Colonic mucosa (tissue), 4 donors: ENCODE measurements at regions not wholly inside any gene's neighbourhood (a gene's known extent, or its start where the extent isn't known, plus 50 kb on each side); places are given as distances from the start of the nearest gene placed in this dataset.

Source experiments
- DNase-seq: peaks from one replicate; pipeline ENCODE4 v3.0.0-alpha.2; 2020
- H3K27ac ChIP-seq: fragments of 200-600 bp; one replicate; pipeline ENCODE4 v1.8.0; 2021
- H3K27me3 ChIP-seq: fragments of 200-600 bp; one replicate; pipeline ENCODE4 v1.8.0; 2021
- H3K36me3 ChIP-seq: fragments of 200-600 bp; one replicate; pipeline ENCODE4 v1.8.0; 2021
- H3K4me1 ChIP-seq: fragments of 200-600 bp; one replicate; pipeline ENCODE4 v1.8.0; 2021; ENCODE audit warnings: mild to moderate bottlenecking
- H3K4me3 ChIP-seq: fragments of 200-600 bp; one replicate; pipeline ENCODE4 v1.8.0; 2021
- H3K9ac ChIP-seq, 2 donors: one replicate each; pipeline ENCODE4 v1.7.0; 2013; ENCODE audit warnings: control low read depth in 2 of 2, low read depth in 2 of 2, low read length in 2 of 2
- H3K9me3 ChIP-seq: fragments of 200-600 bp; one replicate; pipeline ENCODE4 v1.8.0; 2021
- intact Hi-C: fragments of 100-400 bp; cut with DNase I; formaldehyde crosslinking; loops from one replicate; pipeline ENCODE4 v1.14.1; 2022
- TF ChIP-seq, protein P1 (sequence below): fragments of 200-600 bp; IDR thresholded peaks from one replicate; pipeline ENCODE4 v1.8.0; 2022; ENCODE audit warnings: antibody characterized with exemption, mild to moderate bottlenecking
- donor health status: healthy.
- donor health status: DM: no; HTN: no; CAD: no.
- donor health status: DM: no; HTN: no; CAD: no.

GRCh38 chr22:34161431-34162123 is 241.3 kb upstream of the LARGE1 start:
- Histone ChIP-seq H3K4me3 (no peak overlapping the region), H3K9ac (no peak overlapping the region), H3K4me1 (no peaks in the 10 kb centered on the region), H3K36me3 (no peaks in the 10 kb centered on the region), H3K27me3 (no peaks in the 10 kb centered on the region), H3K9me3 (no peaks in the 10 kb centered on the region), H3K27ac (no peak overlapping the region)
- TF ChIP-seq, protein P1, sequence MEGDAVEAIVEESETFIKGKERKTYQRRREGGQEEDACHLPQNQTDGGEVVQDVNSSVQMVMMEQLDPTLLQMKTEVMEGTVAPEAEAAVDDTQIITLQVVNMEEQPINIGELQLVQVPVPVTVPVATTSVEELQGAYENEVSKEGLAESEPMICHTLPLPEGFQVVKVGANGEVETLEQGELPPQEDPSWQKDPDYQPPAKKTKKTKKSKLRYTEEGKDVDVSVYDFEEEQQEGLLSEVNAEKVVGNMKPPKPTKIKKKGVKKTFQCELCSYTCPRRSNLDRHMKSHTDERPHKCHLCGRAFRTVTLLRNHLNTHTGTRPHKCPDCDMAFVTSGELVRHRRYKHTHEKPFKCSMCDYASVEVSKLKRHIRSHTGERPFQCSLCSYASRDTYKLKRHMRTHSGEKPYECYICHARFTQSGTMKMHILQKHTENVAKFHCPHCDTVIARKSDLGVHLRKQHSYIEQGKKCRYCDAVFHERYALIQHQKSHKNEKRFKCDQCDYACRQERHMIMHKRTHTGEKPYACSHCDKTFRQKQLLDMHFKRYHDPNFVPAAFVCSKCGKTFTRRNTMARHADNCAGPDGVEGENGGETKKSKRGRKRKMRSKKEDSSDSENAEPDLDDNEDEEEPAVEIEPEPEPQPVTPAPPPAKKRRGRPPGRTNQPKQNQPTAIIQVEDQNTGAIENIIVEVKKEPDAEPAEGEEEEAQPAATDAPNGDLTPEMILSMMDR, result no peak
- no peak for DNase-seq
- intact Hi-C loops, result no loop called here

- no peaks in the 10 kb centered on the region for H3K27me3 ChIP-seq
- H3K9me3 ChIP-seq, result no peaks in the 10 kb centered on the region
- no peaks in the 10 kb centered on the region for H3K4me1 ChIP-seq
- no peaks in the 10 kb centered on the region for H3K36me3 ChIP-seq
- intact Hi-C loops, result no loop called here
- H3K4me3 ChIP-seq, result no peak overlapping the region
- no peak overlapping the region for H3K9ac ChIP-seq
- TF ChIP-seq, protein P1, result no peak
- H3K27ac ChIP-seq, result no peak overlapping the region
- no peak for DNase-seq
Measured at GRCh38 chr22:34198976-34199375, 278.7 kb upstream of the LARGE1 start.

DNA sequence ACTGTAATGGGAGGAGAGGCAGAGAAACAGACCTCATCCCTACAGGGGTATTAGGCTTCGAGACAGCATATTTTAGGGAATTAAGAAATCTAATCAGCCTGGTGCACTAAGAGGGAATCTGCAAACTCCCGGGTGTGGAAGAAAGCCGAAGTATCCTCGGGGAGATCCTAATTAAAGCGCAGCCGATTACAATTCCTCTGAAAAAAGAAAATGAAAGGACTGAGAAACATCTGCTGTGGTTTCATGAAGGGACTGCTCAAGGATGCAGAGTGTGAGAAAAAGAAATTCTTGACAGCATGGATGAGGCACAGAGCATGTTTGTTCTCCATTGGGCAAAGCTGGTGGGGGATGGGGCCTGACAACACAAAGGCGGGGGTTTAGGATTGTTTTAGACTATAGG is 290.0 kb upstream of the LARGE1 start:
- Histone ChIP-seq H3K27ac (no peak overlapping the region), H3K4me1 (no peaks in the 10 kb centered on the region), H3K9me3 (no peaks in the 10 kb centered on the region), H3K4me3 (no peak overlapping the region), H3K27me3 (no peaks in the 10 kb centered on the region), H3K36me3 (no peaks in the 10 kb centered on the region), H3K9ac (no peak overlapping the region)
- intact Hi-C loops, result no loop called here
- TF ChIP-seq, protein P1, result no peak
- no peak for DNase-seq

DNA sequence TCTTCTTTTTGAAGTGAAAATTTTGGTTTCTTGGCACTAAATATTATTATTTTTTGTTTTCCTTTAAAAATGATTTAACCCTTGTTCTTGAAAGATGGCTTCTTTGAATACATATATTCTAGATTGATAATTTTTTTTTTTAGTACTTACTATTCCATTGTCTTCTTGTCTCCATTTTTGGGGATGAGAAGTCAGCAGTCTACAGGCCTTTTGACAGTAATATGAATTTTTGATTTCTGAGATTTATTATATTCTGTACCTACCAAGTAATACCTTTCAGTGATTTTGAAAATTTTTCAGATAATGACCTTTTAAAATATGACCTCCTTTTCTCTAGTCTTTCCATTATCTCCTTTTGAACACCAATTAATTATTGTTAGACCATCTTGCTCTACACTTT is 294.1 kb upstream of the LARGE1 start:
- TF ChIP-seq, protein P1, result no peak

GRCh38 chr22:34225278-34225677 is 305.0 kb upstream of the LARGE1 start:
- Histone ChIP-seq H3K27me3 (no peaks in the 10 kb centered on the region), H3K36me3 (no peaks in the 10 kb centered on the region)

More for the DNA sequence above, 294.1 kb upstream of the LARGE1 start:
- H3K27ac ChIP-seq, result no peak overlapping the region
- no peak overlapping the region for H3K9ac ChIP-seq
- H3K36me3 ChIP-seq, result no peaks in the 10 kb centered on the region
- no peak overlapping the region for H3K4me3 ChIP-seq
- H3K4me1 ChIP-seq, result no peaks in the 10 kb centered on the region
- intact Hi-C loops, result no loop called here
- H3K9me3 ChIP-seq, result no peaks in the 10 kb centered on the region
- no peak for DNase-seq
- no peaks in the 10 kb centered on the region for H3K27me3 ChIP-seq

More at GRCh38 chr22:34225278-34225677, 305.0 kb upstream of the LARGE1 start:
- TF ChIP-seq, protein P1, result no peak
- Histone ChIP-seq H3K9ac (no peak overlapping the region), H3K27ac (no peak overlapping the region), H3K4me1 (no peaks in the 10 kb centered on the region), H3K4me3 (no peak overlapping the region), H3K9me3 (no peaks in the 10 kb centered on the region)
- intact Hi-C loops, result no loop called here
- DNase-seq, result no peak
